ENCODE measurements at regions not wholly inside any gene's neighbourhood (a gene's known extent, or its start where the extent isn't known, plus 50 kb on each side); places are given as distances from the start of the nearest gene placed in this dataset.

GRCh38 chr3:14252321-14253021, 73.9 kb downstream of the LSM3 start:
- in situ Hi-C loops (cut with MboI; ENCODE audit: low sequenced_read_pairs) = no loop called here

- in situ Hi-C loops (cut with MboI; ENCODE audit: low sequenced_read_pairs) = no loop called here
Observed at GRCh38 chr3:14253022-14253706, 74.5 kb downstream of the LSM3 start.

GRCh38 chr3:14253707-14254382, 75.2 kb downstream of the LSM3 start:
- in situ Hi-C loops (cut with MboI; ENCODE audit: low sequenced_read_pairs) = no loop called here

GRCh38 chr3:14254812-14255702, 76.4 kb downstream of the LSM3 start:
- in situ Hi-C loops (cut with MboI; ENCODE audit: low sequenced_read_pairs) = no loop called here

GRCh38 chr3:14256046-14256445, 77.4 kb downstream of the LSM3 start:
- in situ Hi-C loops (cut with MboI; ENCODE audit: low sequenced_read_pairs) = no loop called here

- in situ Hi-C loops (cut with MboI; ENCODE audit: low sequenced_read_pairs) = no loop called here
Observed at GRCh38 chr3:14256561-14257342, 78.1 kb downstream of the LSM3 start.

- in situ Hi-C loops (cut with MboI; ENCODE audit: low sequenced_read_pairs) = no loop called here
Observed at GRCh38 chr3:14258906-14259904, 80.6 kb downstream of the LSM3 start.

GRCh38 chr3:14260463-14260862, 81.8 kb downstream of the LSM3 start:
- in situ Hi-C loops (cut with MboI; ENCODE audit: low sequenced_read_pairs) = loop anchor here (5.0 kb wide), 1 partner anchor 207 kb away; no protein-coding TSS in a partner anchor

GRCh38 chr3:14261229-14261628, 82.6 kb downstream of the LSM3 start:
- in situ Hi-C loops (cut with MboI; ENCODE audit: low sequenced_read_pairs) = loop anchor here (5.0 kb wide), 1 partner anchor 206 kb away; no protein-coding TSS in a partner anchor

- in situ Hi-C loops (cut with MboI; ENCODE audit: low sequenced_read_pairs) = loop anchor here (5.0 kb wide), 1 partner anchor 205 kb away; no protein-coding TSS in a partner anchor
Observed at GRCh38 chr3:14262212-14262611, 83.6 kb downstream of the LSM3 start.

GRCh38 chr3:14262867-14263266, 84.2 kb downstream of the LSM3 start:
- in situ Hi-C loops (cut with MboI; ENCODE audit: low sequenced_read_pairs) = loop anchor here (5.0 kb wide), 1 partner anchor 204 kb away; no protein-coding TSS in a partner anchor

- in situ Hi-C loops (cut with MboI; ENCODE audit: low sequenced_read_pairs) = loop anchor here (5.0 kb wide), 1 partner anchor 204 kb away; no protein-coding TSS in a partner anchor
Observed at GRCh38 chr3:14263317-14264005, 84.8 kb downstream of the LSM3 start.

- in situ Hi-C loops (cut with MboI; ENCODE audit: low sequenced_read_pairs) = no loop called here
Observed at GRCh38 chr3:14265246-14265962, 86.8 kb downstream of the LSM3 start.

- in situ Hi-C loops (cut with MboI; ENCODE audit: low sequenced_read_pairs) = no loop called here
Observed at GRCh38 chr3:14266361-14266760, 87.7 kb downstream of the LSM3 start.

- in situ Hi-C loops (cut with MboI; ENCODE audit: low sequenced_read_pairs) = no loop called here
Observed at GRCh38 chr3:14267976-14268375, 89.4 kb downstream of the LSM3 start.

GRCh38 chr3:14268897-14269296, 90.3 kb downstream of the LSM3 start:
- in situ Hi-C loops (cut with MboI; ENCODE audit: low sequenced_read_pairs) = no loop called here
